PC-9 (cell line): ENCODE measurements at regions not wholly inside any gene's neighbourhood (a gene's known extent, or its start where the extent isn't known, plus 50 kb on each side); places are given as distances from the start of the nearest gene placed in this dataset.

Experiments
- BruUV-seq: library from RNA; stranded (reverse); fragments of 400-500 nt; replicated peaks from 2 replicates; lab custom pipeline; 2021; lab: Mats Ljungman, UMichigan
- CTCF ChIA-PET: fragments of 300-600 bp; sonication (Branson Sonifier 250); formaldehyde crosslinking; loops from one replicate; lab custom pipeline; 2022; ENCODE audit warnings: antibody characterized with exemption; lab: Charles Lee
- POLR2A ChIA-PET: fragments of 300-600 bp; sonication (Branson Sonifier 250); formaldehyde crosslinking; loops from one replicate; lab custom pipeline; 2022; ENCODE audit warnings: antibody characterized with exemption; ENCODE audit not compliant: unreplicated experiment; lab: Charles Lee
- DNase-seq, 2 experiments: peaks; one replicate each; pipeline versions ENCODE4 v3.0.0 to v3.0.0-alpha.2; 2015 to 2022; ENCODE audit warnings: mixed read lengths in 1 of 2
- H2AFZ ChIP-seq: fragments of 200-600 bp; sonication (generic); 2 replicates; pipeline ENCODE4 v1.8.1; 2017; ENCODE audit warnings: antibody characterized with exemption
- H3F3A ChIP-seq: fragments of 200-600 bp; sonication (generic); 2 replicates; pipeline ENCODE4 v1.8.1; 2017; ENCODE audit warnings: antibody characterized with exemption, mild to moderate bottlenecking, low read depth; ENCODE audit not compliant: insufficient read depth
- H3K27ac ChIP-seq: fragments of 200-600 bp; sonication (generic); 2 replicates; pipeline ENCODE4 v1.6.1; 2016; ENCODE audit warnings: mixed run types
- H3K27me3 ChIP-seq: fragments of 200-600 bp; sonication (generic); 2 replicates; pipeline ENCODE4 v1.6.1; 2016; ENCODE audit warnings: low read depth, mixed run types; ENCODE audit not compliant: insufficient read depth
- H3K36me3 ChIP-seq: fragments of 200-600 bp; sonication (generic); 2 replicates; pipeline ENCODE4 v1.6.1; 2016; ENCODE audit warnings: low read depth, mixed run types
- H3K4me1 ChIP-seq: fragments of 200-600 bp; sonication (generic); replicated peaks from 2 replicates; pipeline ENCODE4 v1.6.1; 2016; ENCODE audit warnings: mixed run types; ENCODE audit not compliant: insufficient read depth
- H3K4me2 ChIP-seq: fragments of 200-600 bp; sonication (generic); 2 replicates; pipeline ENCODE4 v1.6.1; 2017; ENCODE audit warnings: mixed run types
- H3K4me3 ChIP-seq: fragments of 200-600 bp; sonication (generic); 2 replicates; pipeline ENCODE4 v1.6.1; 2016; ENCODE audit warnings: mixed run types
- H3K79me2 ChIP-seq: fragments of 200-600 bp; sonication (generic); 2 replicates; pipeline ENCODE4 v1.6.1; 2017; ENCODE audit warnings: low read depth, mixed run types
- H3K9me2 ChIP-seq: fragments of 200-600 bp; sonication (generic); 2 replicates; pipeline ENCODE4 v1.8.1; 2017; ENCODE audit warnings: mild to moderate bottlenecking; ENCODE audit not compliant: insufficient read depth
- H3K9me3 ChIP-seq: fragments of 200-600 bp; sonication (generic); 2 replicates; pipeline ENCODE4 v1.8.1; 2016; ENCODE audit warnings: low read depth; ENCODE audit not compliant: insufficient read depth
- H4K20me1 ChIP-seq: fragments of 200-600 bp; sonication (generic); 2 replicates; pipeline ENCODE4 v1.8.1; 2017; ENCODE audit not compliant: insufficient read depth
- CTCF ChIP-seq: fragments of 200-600 bp; sonication (generic); conservative IDR thresholded peaks from 2 replicates; pipeline ENCODE4 v1.6.1; 2017; ENCODE audit warnings: mixed run types, antibody characterized with exemption, mild to moderate bottlenecking, moderate library complexity
- EZH2 ChIP-seq: fragments of 200-600 bp; sonication (generic); IDR thresholded peaks from 2 replicates; pipeline ENCODE4 v1.8.0; 2017; ENCODE audit warnings: antibody characterized with exemption, low read depth
- intact Hi-C: fragments of 100-400 bp; cut with micrococcal nuclease; formaldehyde crosslinking; loops from one replicate; pipeline ENCODE4 v1.10.0; 2022; ENCODE audit not compliant: unreplicated experiment

GRCh38 chr11:26078231-26078821 is 253.6 kb upstream of the ANO3 start:
- H2AFZ ChIP-seq: no peak overlapping the region
- intact Hi-C loops: no loop called here
- H3K9me3 ChIP-seq: no peaks in the 10 kb centered on the region
- POLR2A ChIA-PET: no interaction called here
- TF ChIP-seq CTCF (no peak), EZH2 (no peak)
- no TSS peak for BruUV-seq
- H4K20me1 ChIP-seq: no peaks in the 10 kb centered on the region
- CTCF ChIA-PET: no interaction called here
- H3K79me2 ChIP-seq: no peaks in the 10 kb centered on the region
- H3K4me3 ChIP-seq: no peak overlapping the region
- DNase-seq: no peak
- H3K4me2 ChIP-seq: no peak overlapping the region
- H3K9me2 ChIP-seq: 0 out of 2 replicates have a peak, but pooled peaks cover 6% of the 10 kb centered on the region
- no peaks in the 10 kb centered on the region for H3K4me1 ChIP-seq
- H3K27me3 ChIP-seq: no peaks in the 10 kb centered on the region
- no peaks in the 10 kb centered on the region for H3F3A ChIP-seq
- H3K36me3 ChIP-seq: no peaks in the 10 kb centered on the region
- no peak overlapping the region for H3K27ac ChIP-seq

- POLR2A ChIA-PET: no interaction called here
- H3K36me3 ChIP-seq: no peaks in the 10 kb centered on the region
- no peaks in the 10 kb centered on the region; the same call in 1 of the 2 replicates for H3K9me3 ChIP-seq
- H3F3A ChIP-seq: no peaks in the 10 kb centered on the region
- H3K9me2 ChIP-seq: no peaks in the 10 kb centered on the region
- no peak for DNase-seq
- no peak overlapping the region for H3K4me3 ChIP-seq
- H3K4me2 ChIP-seq: no peak overlapping the region
- no peaks in the 10 kb centered on the region for H3K4me1 ChIP-seq
- no peak overlapping the region for H2AFZ ChIP-seq
- H4K20me1 ChIP-seq: no peaks in the 10 kb centered on the region
- BruUV-seq: no TSS peak
- no peaks in the 10 kb centered on the region for H3K79me2 ChIP-seq
- CTCF ChIA-PET: no interaction called here
- intact Hi-C loops: no loop called here
- H3K27me3 ChIP-seq: no peaks in the 10 kb centered on the region
- TF ChIP-seq EZH2 (no peak), CTCF (no peak)
- H3K27ac ChIP-seq: no peak overlapping the region
Measured at GRCh38 chr11:26084313-26084712, 247.6 kb upstream of the ANO3 start.

- H3K27ac ChIP-seq: no peak overlapping the region
- ChIA-PET CTCF (no interaction called here), POLR2A (no interaction called here)
- DNase-seq: no peak
- no peaks in the 10 kb centered on the region for H3K4me1 ChIP-seq
- H3K36me3 ChIP-seq: no peaks in the 10 kb centered on the region
- no peaks in the 10 kb centered on the region for H4K20me1 ChIP-seq
- H3K9me2 ChIP-seq: no peaks in the 10 kb centered on the region
- no peaks in the 10 kb centered on the region for H3F3A ChIP-seq
- no peaks in the 10 kb centered on the region for H3K27me3 ChIP-seq
- H3K4me3 ChIP-seq: no peak overlapping the region
- intact Hi-C loops: no loop called here
- H3K4me2 ChIP-seq: no peak overlapping the region
- H3K9me3 ChIP-seq: no peaks in the 10 kb centered on the region; the same call in 1 of the 2 replicates
- H2AFZ ChIP-seq: no peak overlapping the region
- TF ChIP-seq CTCF (no peak), EZH2 (no peak)
- no peaks in the 10 kb centered on the region for H3K79me2 ChIP-seq
- BruUV-seq: no TSS peak
Measured at GRCh38 chr11:26086028-26086427, 245.9 kb upstream of the ANO3 start.
